CD14-positive monocyte (primary cell): ENCODE measurements at regions not wholly inside any gene's neighbourhood (a gene's known extent, or its start where the extent isn't known, plus 50 kb on each side); places are given as distances from the start of the nearest gene placed in this dataset.

Experiments used
- DNase-seq, 3 donors: peaks; one replicate each; pipeline ENCODE4 v3.0.0-alpha.2; 2011 to 2022
- H2AFZ ChIP-seq: 2 replicates; pipeline ENCODE4 v1.6.0; 2012; ENCODE audit warnings: mild to moderate bottlenecking, low read depth, low read length, inconsistent platforms; ENCODE audit not compliant: insufficient read depth, poor library complexity, severe bottlenecking
- H3K27ac ChIP-seq, 2 donors: 1 replicate in 1 of 2; 2 replicates in 1 of 2; pipeline ENCODE4 v1.5.1; 2012 to 2013; ENCODE audit warnings: low read length in 2 of 2, control low read depth in 1 of 2, inconsistent platforms in 1 of 2, low read depth in 1 of 2, mild to moderate bottlenecking in 1 of 2
- H3K27me3 ChIP-seq, 2 donors: one replicate each; pipeline versions ENCODE4 v1.6.0 to v1.6.1; 2011 to 2013; ENCODE audit warnings: low read length in 2 of 2; ENCODE audit not compliant: control insufficient read depth in 2 of 2, insufficient read depth in 2 of 2
- H3K36me3 ChIP-seq, 2 donors: replicated peaks in 1 of 2; 1 replicate in 1 of 2; 2 replicates in 1 of 2; pipeline versions ENCODE4 v1.5.1 to v1.6.1; 2012 to 2013; ENCODE audit warnings: low read length in 2 of 2, control low read depth in 1 of 2, inconsistent platforms in 1 of 2, mild to moderate bottlenecking in 1 of 2; ENCODE audit not compliant: insufficient read depth in 2 of 2, control insufficient read depth in 1 of 2
- H3K4me1 ChIP-seq, 2 donors: 1 replicate in 1 of 2; 2 replicates in 1 of 2; pipeline versions ENCODE4 v1.5.1 to v1.6.1; 2012 to 2013; ENCODE audit warnings: low read length in 2 of 2, control low read depth in 1 of 2, inconsistent platforms in 1 of 2, mild to moderate bottlenecking in 1 of 2, moderate library complexity in 1 of 2; ENCODE audit not compliant: insufficient read depth in 2 of 2, control insufficient read depth in 1 of 2
- H3K4me2 ChIP-seq: replicated peaks from 2 replicates; pipeline ENCODE3; 2012; ENCODE audit warnings: low read length, moderate library complexity, mild to moderate bottlenecking; ENCODE audit not compliant: poor library complexity, severe bottlenecking; ENCODE audit errors: extremely low read depth
- H3K4me3 ChIP-seq, 3 experiments: fragments of 200-600 bp in 1 of 3; sonication (generic) in 1 of 3; replicated peaks in 1 of 3; 1 replicate in 2 of 3; 2 replicates in 1 of 3; pipeline ENCODE4 v1.5.1; 2011 to 2013; ENCODE audit warnings: low read length in 3 of 3, mild to moderate bottlenecking in 3 of 3, control low read depth in 2 of 3, low read depth in 2 of 3, inconsistent platforms in 1 of 3, moderate library complexity in 1 of 3
- H3K79me2 ChIP-seq: 2 replicates; pipeline ENCODE4 v1.6.0; 2012; ENCODE audit warnings: mild to moderate bottlenecking, control low read depth, inconsistent platforms, low read length, moderate library complexity; ENCODE audit not compliant: insufficient read depth
- H3K9ac ChIP-seq: 2 replicates; pipeline ENCODE4 v1.6.0; 2017; ENCODE audit warnings: low read length, mild to moderate bottlenecking; ENCODE audit not compliant: insufficient read depth, poor library complexity, severe bottlenecking
- H3K9me3 ChIP-seq, 2 donors: replicated peaks in 1 of 2; 1 replicate in 1 of 2; 2 replicates in 1 of 2; pipeline versions ENCODE4 v1.5.1 to v1.6.1; 2012 to 2013; ENCODE audit warnings: low read length in 2 of 2, control low read depth in 1 of 2; ENCODE audit not compliant: control insufficient read depth in 1 of 2, insufficient read depth in 1 of 2
- H4K20me1 ChIP-seq: 2 replicates; pipeline ENCODE4 v1.6.0; 2012; ENCODE audit warnings: mild to moderate bottlenecking, low read length, control low read depth, moderate library complexity; ENCODE audit not compliant: insufficient read depth
- H3K27ac Mint-ChIP-seq, 7 donors: one replicate each; pipeline ENCODE4 v1.8.0; 2020; ENCODE audit warnings: mild to moderate bottlenecking in 7 of 7, mixed read lengths in 7 of 7, moderate library complexity in 6 of 7, inconsistent platforms in 2 of 7
- H3K27me3 Mint-ChIP-seq, 3 donors: one replicate each; pipeline ENCODE4 v1.8.0; 2021 to 2022; ENCODE audit warnings: low read depth in 3 of 3, mild to moderate bottlenecking in 3 of 3, mixed read lengths in 3 of 3, moderate library complexity in 3 of 3, inconsistent platforms in 1 of 3
- H3K36me3 Mint-ChIP-seq, 2 donors: one replicate each; pipeline ENCODE4 v1.8.0; 2020; ENCODE audit warnings: mixed read lengths in 2 of 2, inconsistent platforms in 1 of 2, mild to moderate bottlenecking in 1 of 2
- H3K4me1 Mint-ChIP-seq: one replicate; pipeline ENCODE4 v1.8.0; 2020; ENCODE audit warnings: mild to moderate bottlenecking, mixed read lengths
- H3K4me3 Mint-ChIP-seq, 2 donors: one replicate each; pipeline ENCODE4 v1.8.0; 2020; ENCODE audit warnings: mild to moderate bottlenecking in 2 of 2, mixed read lengths in 2 of 2, moderate library complexity in 1 of 2
- H3K9me3 Mint-ChIP-seq, 7 donors: one replicate each; pipeline ENCODE4 v1.8.0; 2020 to 2022; ENCODE audit warnings: mixed read lengths in 7 of 7, mild to moderate bottlenecking in 6 of 7, moderate library complexity in 6 of 7, inconsistent platforms in 2 of 7
- CTCF ChIP-seq: fragments of 200-600 bp; IDR thresholded peaks from one replicate; pipeline ENCODE4 v1.8.0; 2022; ENCODE audit warnings: antibody characterized with exemption, mild to moderate bottlenecking
- WGBS: methylation state at CpG from one replicate; pipeline ENCODE4 v1.1.5; 2013; ENCODE audit warnings: missing lambda C conversion rate; ENCODE audit not compliant: insufficient coverage; 5-methylcytosine and 5-hydroxymethylcytosine counted together
- intact Hi-C, 2 donors: fragments of 100-400 bp; cut with micrococcal nuclease; formaldehyde crosslinking; loops; one replicate each; pipeline versions ENCODE4 v1.15.0 to v1.15.1; 2023

GRCh38 chr3:118228151-118228550 is 806.5 kb downstream of the IGSF11 start:
- no peaks in the 10 kb centered on the region for H3K4me1 Mint-ChIP-seq
- H3K4me2 ChIP-seq = no peak overlapping the region
- DNase-seq = no peak

GRCh38 chr3:118229196-118229595 is 805.5 kb downstream of the IGSF11 start:
- Mint-ChIP-seq H3K27me3 (peaks cover 0 to 3% (median 0%) of the 10 kb centered on the region in 3 donors), H3K9me3 (peaks cover 0 to 7% (median 3%) of the 10 kb centered on the region in 7 donors), H3K4me1 (no peaks in the 10 kb centered on the region), H3K27ac (no peak overlapping the region), H3K4me3 (no peak overlapping the region), H3K36me3 (no peaks in the 10 kb centered on the region)
- Histone ChIP-seq H3K79me2 (no peaks in the 10 kb centered on the region), H3K4me2 (no peak overlapping the region), H3K9me3 (peaks cover 0 to 6% of the 10 kb centered on the region in 2 donors), H3K4me1 (no peaks in the 10 kb centered on the region), H3K4me3 (no peak overlapping the region), H3K27me3 (no peaks in the 10 kb centered on the region), H2AFZ (no peak overlapping the region), H3K27ac (no peak overlapping the region), H3K9ac (no peak overlapping the region), H3K36me3 (no peaks in the 10 kb centered on the region), H4K20me1 (no peaks in the 10 kb centered on the region)
- DNase-seq = no peak
- WGBS = 91% methylated on average over 1 of the region's 1 CpG
- intact Hi-C loops = no loop called here
- TF ChIP-seq CTCF = no peak

More at GRCh38 chr3:118228151-118228550, 806.5 kb downstream of the IGSF11 start:
- Mint-ChIP-seq H3K27ac (no peak overlapping the region), H3K36me3 (no peaks in the 10 kb centered on the region), H3K9me3 (peaks cover 0 to 11% (median 3%) of the 10 kb centered on the region in 7 donors), H3K27me3 (peaks cover 0 to 3% (median 0%) of the 10 kb centered on the region in 3 donors), H3K4me3 (no peak overlapping the region)
- Histone ChIP-seq H3K27me3 (no peaks in the 10 kb centered on the region), H3K36me3 (no peaks in the 10 kb centered on the region), H3K4me3 (no peak overlapping the region), H3K27ac (no peak overlapping the region), H3K9me3 (peaks cover 0 to 6% of the 10 kb centered on the region in 2 donors), H3K79me2 (no peaks in the 10 kb centered on the region), H3K4me1 (no peaks in the 10 kb centered on the region), H3K9ac (no peak overlapping the region), H2AFZ (no peak overlapping the region), H4K20me1 (no peaks in the 10 kb centered on the region)
- no CpG with 5 or more reads among the region's 1 CpG for WGBS
- intact Hi-C loops = no loop called here
- no peak for TF ChIP-seq CTCF
